B cell (primary cell): ENCODE measurements at regions not wholly inside any gene's neighbourhood (a gene's known extent, or its start where the extent isn't known, plus 50 kb on each side); places are given as distances from the start of the nearest gene placed in this dataset.

Experiments
- CTCF ChIP-seq: fragments of 200-600 bp; IDR thresholded peaks from one replicate; pipeline ENCODE4 v1.8.0; 2022; ENCODE audit warnings: antibody characterized with exemption, mild to moderate bottlenecking
- EZH2 ChIP-seq: IDR thresholded peaks from 2 replicates; pipeline ENCODE4 v1.6.1; 2012; ENCODE audit warnings: borderline replicate concordance, low read depth, mild to moderate bottlenecking, moderate library complexity, low read length; ENCODE audit not compliant: insufficient read depth, poor library complexity, severe bottlenecking

DNA sequence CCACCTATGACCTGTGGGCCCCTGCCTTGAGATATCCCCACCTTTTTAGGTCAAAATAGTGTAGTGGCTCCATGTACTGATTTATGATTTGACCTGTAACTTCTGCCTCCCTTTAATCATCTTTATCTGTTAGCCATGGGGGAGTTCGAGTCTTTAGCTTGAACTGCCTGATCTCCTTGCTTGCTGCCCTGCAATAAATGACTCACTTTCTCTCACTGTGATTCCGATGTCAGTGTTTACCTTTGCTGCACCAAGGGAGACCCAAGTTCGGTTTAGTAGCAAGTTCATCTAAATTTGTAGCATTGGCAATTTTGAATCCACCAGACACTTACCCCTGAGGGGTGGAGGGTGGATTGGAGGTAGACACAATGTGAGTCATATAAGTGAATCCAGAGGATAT lies 814.6 kb upstream of the AUTS2 start:
- TF ChIP-seq CTCF = no peak
- TF ChIP-seq EZH2 = no peak
